ENCODE measurements at regions not wholly inside any gene's neighbourhood (a gene's known extent, or its start where the extent isn't known, plus 50 kb on each side); places are given as distances from the start of the nearest gene placed in this dataset.

- H3K27ac Mint-ChIP-seq, result no peak overlapping the region
- Histone ChIP-seq H3K36me3 (ENCODE audit: insufficient read depth) (no peaks in the 10 kb centered on the region), H3K9me2 (ENCODE audit: insufficient read depth) (peaks cover 7% of the 10 kb centered on the region; the same call in 1 of the 2 replicates), H3K4me3 (no peak overlapping the region), H2AFZ (no peak overlapping the region), H3K79me2 (replicated peaks; ENCODE audit: insufficient read depth) (no peaks in the 10 kb centered on the region), H4K20me1 (replicated peaks; ENCODE audit: insufficient read depth) (no peaks in the 10 kb centered on the region), H3K4me1 (ENCODE audit: insufficient read depth) (no peaks in the 10 kb centered on the region), H3K27me3 (ENCODE audit: insufficient read depth) (no peaks in the 10 kb centered on the region), H3K27ac (ENCODE audit: low read depth) (no peak overlapping the region), H3K4me2 (no peak overlapping the region), H3F3A (replicated peaks; ENCODE audit: low read depth) (no peaks in the 10 kb centered on the region)
- no peaks in the 10 kb centered on the region for H3K4me1 Mint-ChIP-seq
- TF ChIP-seq NANOG (IDR thresholded peaks at IDR 0.05; ENCODE audit: borderline replicate concordance) (no peak), CREB1 (CRISPR knock-in tag; IDR thresholded peaks at IDR 0.05; ENCODE audit: low read depth) (no peak), ZNF462 (CRISPR knock-in tag; IDR thresholded peaks at IDR 0.05) (no peak), JUNB (IDR thresholded peaks at IDR 0.05; ENCODE audit: unreplicated experiment) (no peak), STAT1 (IDR thresholded peaks at IDR 0.05; ENCODE audit: unreplicated experiment) (no peak), POLR2AphosphoS5 (IDR thresholded peaks at IDR 0.05; ENCODE audit: low read depth) (no peak), ETS1 (IDR thresholded peaks at IDR 0.05) (no peak), ZNF114 (CRISPR knock-in tag; IDR thresholded peaks at IDR 0.05) (no peak), EZH2 (IDR thresholded peaks at IDR 0.05; ENCODE audit: low read depth, unreplicated experiment) (no peak), REST (IDR thresholded peaks at IDR 0.05; ENCODE audit: unreplicated experiment) (no peak), EZH2phosphoT487 (IDR thresholded peaks at IDR 0.05; ENCODE audit: unreplicated experiment) (no peak), ZNF331 (CRISPR knock-in tag; IDR thresholded peaks at IDR 0.05; ENCODE audit: low read depth) (no peak), CTCF (conservative IDR thresholded peaks at IDR 0.05; ENCODE audit: low read depth in 2 of 2) (no peak)
- no peak for DNase-seq (ENCODE audit: low spot score)
- peaks cover 5% of the 10 kb centered on the region; the same call in 2 of the 3 replicates for H3K36me3 Mint-ChIP-seq (ENCODE audit: low read depth)
- H3K4me3 Mint-ChIP-seq, result no peak overlapping the region
- ATAC-seq, result no peak
- H3K9me3 Mint-ChIP-seq, result peaks cover 4% of the 10 kb centered on the region
- no peaks in the 10 kb centered on the region for H3K27me3 Mint-ChIP-seq (ENCODE audit: insufficient read depth, low read depth, poor library complexity)
Measured at GRCh38 chr4:171042989-171043524, 770.1 kb upstream of the GALNTL6 start.

Data from GM23338 (cell line).